ENCODE measurements at regions not wholly inside any gene's neighbourhood (a gene's known extent, or its start where the extent isn't known, plus 50 kb on each side); places are given as distances from the start of the nearest gene placed in this dataset.
"Not testable (repeated sequence)": the region's sequence is repeated elsewhere in the genome, so short reads cannot be mapped to it uniquely, and the experiment has no call there.

- no peak for DNase-seq
Observed at GRCh38 chr10:78660446-78661106, 408.2 kb upstream of the ZMIZ1 start.

DNA sequence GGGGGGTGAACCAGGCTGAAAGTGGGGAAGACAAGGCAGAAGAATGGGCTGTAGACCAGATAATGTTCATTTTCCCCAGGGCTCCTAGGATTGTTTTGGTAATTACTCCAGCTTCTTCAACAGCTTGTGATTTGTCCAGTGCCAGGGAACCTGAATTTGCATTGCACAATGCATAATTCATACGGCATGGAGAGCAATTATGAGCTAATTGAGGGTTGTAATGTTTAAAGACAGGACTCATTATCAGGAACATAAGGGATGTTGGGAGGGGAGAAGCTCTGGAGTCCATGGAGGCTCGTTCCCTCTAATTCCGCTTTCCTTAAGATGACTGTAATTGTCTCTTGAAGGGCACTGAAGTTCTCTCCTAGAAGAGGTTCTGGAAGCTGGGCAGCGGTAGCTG lies 405.0 kb upstream of the ZMIZ1 start:
- no peak for DNase-seq

DNA sequence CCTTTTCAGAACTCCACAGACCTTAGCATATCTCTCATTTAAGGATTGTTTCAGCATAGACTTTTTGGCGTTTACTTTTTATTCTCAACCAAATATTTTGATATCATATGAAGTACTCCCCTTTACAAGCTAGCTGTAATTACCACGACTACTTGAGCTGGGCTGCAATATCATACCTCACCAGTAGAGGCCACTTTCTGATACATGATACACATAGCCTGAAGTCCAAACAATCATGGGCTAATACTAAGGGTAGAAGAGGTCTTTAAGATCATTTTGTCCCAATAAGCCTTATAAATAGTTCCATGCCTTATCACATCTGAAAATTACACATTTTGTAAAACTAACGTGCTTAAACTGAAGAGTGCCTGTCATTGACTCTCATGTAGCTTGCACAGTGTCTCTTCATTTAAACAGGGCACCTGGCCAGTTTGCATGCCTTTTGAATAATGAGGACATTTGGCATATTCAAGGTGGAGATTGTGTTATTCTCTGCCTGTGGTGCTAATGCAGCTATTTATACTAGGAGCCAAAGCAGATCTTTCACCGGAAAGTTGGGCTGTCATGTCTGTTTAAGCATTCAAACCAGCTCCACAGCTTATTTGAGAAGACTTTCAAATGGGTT lies 403.7 kb upstream of the ZMIZ1 start:
- DNase-seq = no peak

DNA sequence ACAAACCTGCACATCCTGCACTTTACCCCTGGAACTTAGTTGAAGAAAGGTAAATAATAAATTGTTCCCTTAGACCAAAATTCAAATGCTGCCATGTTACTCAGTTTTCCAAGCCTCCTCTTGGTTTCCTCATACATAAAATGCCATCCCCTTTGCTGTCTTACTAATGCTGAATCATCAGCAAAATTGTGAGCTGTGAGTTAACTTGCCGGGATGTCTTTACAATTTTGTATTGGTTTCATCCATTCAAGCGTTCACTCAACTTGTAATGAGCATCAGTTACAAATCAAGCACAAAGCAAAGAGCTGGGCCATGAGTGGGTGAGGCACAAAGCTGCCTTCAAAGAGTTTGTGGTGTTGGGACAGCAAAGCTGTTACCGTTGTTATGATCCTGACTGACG lies 395.8 kb upstream of the ZMIZ1 start:
- no peak for DNase-seq

- not testable (repeated sequence) for DNase-seq
Observed at GRCh38 chr10:78681141-78681540, 387.6 kb upstream of the ZMIZ1 start.

DNA sequence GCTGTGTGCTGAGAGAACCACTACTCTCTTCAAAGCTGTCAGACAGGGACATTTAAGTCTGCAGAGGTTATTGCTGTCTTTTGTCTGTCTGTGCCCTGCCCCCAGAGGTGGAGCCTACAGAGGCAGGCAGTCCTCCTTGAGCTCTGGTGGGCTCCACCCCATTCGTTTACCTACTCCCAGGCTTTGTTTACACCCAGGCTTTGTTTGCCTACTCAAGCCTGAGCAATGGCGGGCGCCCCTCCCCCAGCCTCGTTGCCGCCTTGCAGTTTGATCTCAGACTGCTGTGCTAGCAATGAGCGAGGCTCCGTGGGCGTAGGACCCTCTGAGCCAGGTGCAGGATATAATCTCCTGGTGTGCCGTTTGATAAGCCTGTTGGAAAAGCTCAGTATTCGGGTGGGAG lies 386.8 kb upstream of the ZMIZ1 start:
- not testable (repeated sequence) for DNase-seq

- DNase-seq = peak; percentile 1
Observed at GRCh38 chr10:78684947-78685346, 383.8 kb upstream of the ZMIZ1 start.

DNA sequence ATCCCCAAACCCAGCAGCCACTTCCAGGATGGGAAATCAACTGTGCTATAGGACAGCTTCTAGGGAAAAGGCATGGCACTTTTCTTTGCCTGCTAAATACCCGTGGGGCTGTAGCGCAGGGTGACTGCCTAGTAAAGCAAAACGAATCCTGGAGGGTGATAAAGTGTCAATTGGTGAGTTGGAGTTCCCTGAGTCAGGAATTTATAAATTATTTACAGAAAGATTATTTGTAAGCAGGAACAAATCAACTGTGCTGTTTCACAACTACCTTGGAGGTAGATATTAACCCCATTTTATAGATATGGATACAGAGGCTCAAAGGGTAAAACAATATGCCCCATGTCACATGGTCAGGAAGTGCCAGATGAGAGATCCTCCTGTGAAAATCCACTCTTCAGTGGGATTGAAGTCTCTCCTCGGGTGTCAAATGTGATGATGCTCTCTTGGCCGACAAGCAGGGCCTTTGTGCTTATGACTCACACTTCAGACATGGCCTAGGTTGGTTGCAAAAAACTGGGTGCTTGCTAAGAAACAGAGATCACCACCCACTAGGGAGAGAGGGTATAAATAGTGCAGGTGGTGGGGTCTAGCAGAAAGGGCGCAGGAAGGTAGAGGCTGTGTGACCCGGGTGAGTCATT lies 383.2 kb upstream of the ZMIZ1 start:
- DNase-seq = no peak

DNA sequence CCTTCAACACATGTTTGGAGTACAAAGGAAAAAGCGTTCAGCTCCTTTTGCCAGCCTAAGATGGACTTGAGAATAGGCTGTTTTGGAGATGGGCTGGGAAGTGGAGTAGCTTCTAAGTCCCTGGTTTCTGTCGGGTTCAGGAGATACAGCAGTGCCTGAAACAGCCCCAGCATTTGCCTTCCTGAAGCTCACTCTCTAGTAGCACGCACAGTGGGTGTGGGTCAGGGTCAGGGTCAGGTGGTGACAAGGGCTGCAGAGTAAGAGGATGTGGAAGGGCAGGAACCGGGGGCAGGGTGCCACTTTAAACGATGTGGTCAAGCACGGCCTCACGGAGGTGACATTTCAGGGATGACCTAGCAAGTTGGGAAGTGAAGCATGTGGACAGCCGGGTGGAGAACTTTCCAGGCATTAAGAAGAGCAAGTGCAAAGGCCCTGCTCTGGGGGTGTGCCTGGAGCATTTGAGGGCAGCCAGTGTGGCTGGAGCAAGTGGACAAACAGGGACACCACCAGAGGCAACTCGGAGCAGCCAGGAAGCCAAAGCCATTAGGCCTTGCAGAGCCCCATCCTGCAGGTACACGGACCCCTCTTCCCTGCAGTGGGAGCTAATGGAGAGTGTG lies 382.2 kb upstream of the ZMIZ1 start:
- no peak for DNase-seq

GRCh38 chr10:78687626-78688025 lies 381.1 kb upstream of the ZMIZ1 start:
- DNase-seq = no peak

DNA sequence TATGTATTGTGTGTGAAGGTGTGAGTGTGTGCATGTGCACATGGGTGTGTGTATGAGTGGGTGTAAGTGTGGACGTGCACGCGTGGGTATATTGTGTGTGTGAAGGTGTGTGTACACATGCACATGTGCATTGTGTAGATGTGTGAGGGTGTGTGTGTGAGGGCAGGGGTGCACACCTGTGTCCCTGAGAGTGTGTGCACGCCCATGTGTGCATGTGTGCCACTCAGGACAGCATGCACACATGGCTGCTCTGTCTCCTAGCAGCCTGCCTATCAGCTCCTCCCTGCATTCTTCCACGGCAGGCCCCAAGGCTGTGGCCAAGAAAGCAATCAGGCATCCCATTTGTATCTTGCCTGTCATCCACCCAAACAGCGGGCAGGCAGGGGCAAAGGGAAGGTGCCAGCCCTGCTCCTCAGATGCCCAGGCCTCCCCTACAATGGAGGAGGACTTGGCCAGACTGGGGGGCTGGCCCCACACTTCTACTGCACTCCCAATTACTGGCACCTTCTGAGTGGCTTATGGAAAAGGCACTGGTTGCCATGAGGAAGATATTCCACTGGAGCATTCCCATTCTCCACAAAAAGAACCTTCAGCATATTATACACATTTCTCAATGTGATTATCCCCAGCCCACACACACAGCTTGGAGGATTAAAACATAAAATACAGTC lies 380.4 kb upstream of the ZMIZ1 start:
- peak; percentile 2 for DNase-seq

DNA sequence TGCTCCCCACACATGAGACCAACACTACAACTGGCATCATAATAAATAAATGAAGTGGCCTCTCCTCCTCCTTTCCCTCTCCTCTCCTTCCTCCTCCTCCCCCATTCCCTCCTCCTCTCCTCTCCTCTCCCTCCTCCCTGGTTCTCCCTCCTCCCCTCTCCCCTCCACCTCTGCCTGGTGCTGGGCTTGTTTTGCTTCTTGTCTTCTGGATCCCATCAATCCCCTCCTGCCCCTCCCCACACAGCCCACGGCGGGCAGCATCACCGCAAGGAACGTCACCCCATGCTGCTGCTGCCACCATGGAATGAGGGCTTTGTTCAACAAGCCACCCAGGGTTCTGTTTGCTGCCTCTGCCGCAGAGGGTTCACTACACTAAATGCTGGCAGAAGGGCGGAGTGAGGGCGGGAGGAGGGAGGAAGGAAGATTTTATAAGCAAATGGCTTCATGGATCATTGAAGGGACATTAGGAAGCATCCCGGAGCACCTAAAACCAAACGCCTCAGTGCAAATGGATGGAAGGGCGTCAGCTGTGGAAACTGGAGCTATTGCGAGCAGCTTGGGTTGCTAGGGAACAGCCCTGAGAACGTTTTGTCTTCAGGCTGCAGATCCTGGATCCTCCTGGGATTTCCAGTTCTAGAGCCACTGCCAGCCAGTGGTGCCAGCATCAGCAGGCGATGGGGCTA lies 379.7 kb upstream of the ZMIZ1 start:
- DNase-seq = peak; percentile 88

GRCh38 chr10:78689584-78689935 lies 379.2 kb upstream of the ZMIZ1 start:
- no peak for DNase-seq

GRCh38 chr10:78690354-78691111 lies 378.2 kb upstream of the ZMIZ1 start:
- DNase-seq = no peak

DNA sequence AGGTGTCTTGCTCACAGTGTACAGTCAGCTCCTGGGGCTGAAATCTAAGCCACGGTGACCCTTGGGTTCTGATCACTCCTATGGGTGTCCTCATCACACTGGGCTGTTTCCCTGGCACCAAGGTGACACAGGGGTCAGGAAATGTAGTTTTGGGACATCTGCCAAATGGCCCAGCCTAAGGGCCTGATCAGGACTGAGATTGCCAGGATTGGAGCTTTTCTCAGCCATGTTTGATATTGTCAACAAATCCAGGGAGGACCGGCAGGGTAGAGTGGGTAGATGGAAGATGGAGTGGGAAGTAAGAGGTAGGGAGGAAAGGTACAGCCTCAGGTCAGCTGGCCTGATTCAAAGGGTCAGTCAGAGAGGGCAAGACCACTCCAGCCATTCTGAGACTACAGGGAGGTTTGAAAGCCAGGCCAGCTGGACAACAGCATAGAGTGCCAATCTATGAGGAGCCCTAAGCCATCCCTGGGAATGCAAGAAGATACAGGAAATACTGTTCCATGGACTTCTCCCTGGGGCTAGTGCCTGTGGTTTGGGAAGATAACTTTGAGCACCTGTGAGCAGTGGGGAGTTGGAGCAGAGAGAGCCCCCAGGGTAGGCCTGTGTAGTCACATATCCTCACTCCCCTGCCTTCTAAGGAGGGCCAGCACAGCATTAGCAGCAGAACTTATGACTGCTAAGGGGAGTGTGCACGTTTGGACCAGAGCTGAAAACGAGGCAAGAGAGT lies 377.3 kb upstream of the ZMIZ1 start:
- no peak for DNase-seq

DNA sequence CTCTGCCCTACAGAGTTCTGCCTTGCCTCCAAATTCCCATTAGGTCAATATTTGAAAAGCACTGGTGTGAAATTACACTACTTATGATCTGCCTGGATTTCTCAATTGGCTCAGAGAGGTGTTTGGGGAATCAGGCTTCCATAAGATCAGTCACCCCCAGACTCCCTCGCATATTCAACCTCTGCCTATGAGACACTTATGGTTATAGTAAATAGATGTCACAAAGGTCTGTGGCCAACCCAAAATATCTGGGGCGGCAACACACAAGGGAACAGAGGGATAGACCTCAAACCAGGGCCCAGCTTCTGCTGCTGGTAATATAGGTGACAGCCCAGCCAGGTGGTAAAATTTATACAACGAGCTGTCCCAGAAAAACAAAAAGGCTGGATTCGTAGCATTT lies 376.7 kb upstream of the ZMIZ1 start:
- no peak for DNase-seq

GRCh38 chr10:78695846-78696245 lies 372.9 kb upstream of the ZMIZ1 start:
- DNase-seq = no peak

GRCh38 chr10:78696791-78697395 lies 371.9 kb upstream of the ZMIZ1 start:
- no peak for DNase-seq

- peak; percentile 38 for DNase-seq
Observed at GRCh38 chr10:78699971-78700370, 368.8 kb upstream of the ZMIZ1 start.

DNA sequence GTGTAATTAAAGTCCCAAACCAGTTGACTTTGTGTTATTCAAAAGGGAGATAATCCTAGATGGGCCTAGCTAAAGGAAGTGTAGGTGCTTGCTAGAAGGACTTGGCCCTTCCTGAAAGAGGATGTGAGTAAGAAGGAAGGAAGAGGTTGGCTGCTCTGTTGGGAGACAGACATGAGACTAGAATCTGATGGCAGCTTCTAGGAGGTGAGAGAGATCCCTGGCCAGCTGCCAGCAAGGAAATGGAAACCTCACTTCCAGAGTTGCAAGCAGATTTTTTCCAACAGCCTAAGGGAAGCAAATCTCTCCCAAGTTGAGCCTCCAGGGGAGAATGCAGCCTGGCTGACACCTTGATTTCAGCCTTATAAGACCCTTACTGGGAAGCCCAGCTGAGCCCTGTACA lies 368.4 kb upstream of the ZMIZ1 start:
- no peak for DNase-seq

Measured in NCI-H1694 (cell line).